ENCODE measurements at regions not wholly inside any gene's neighbourhood (a gene's known extent, or its start where the extent isn't known, plus 50 kb on each side); places are given as distances from the start of the nearest gene placed in this dataset.

- ATAC-seq (peak; percentile 98), DNase-seq (ENCODE audit: low spot score) (peak; percentile 64)
- Mint-ChIP-seq H3K4me3 (no peak overlapping the region), H3K27me3 (ENCODE audit: low read depth) (no peaks in the 10 kb centered on the region; the same call in 1 of the 2 replicates), H3K9me3 (no peaks in the 10 kb centered on the region), H3K4me1 (peaks cover 7% of the 10 kb centered on the region), H3K27ac (no peak overlapping the region), H3K36me3 (no peaks in the 10 kb centered on the region)
- ChIA-PET CTCF (interaction anchor here (1.0 to 1.3 kb wide), 2 partner anchors 11 to 24 kb away, joined by 3 to 4 read pairs; no protein-coding TSS in a partner anchor), POLR2A (no interaction called here)
- TF ChIP-seq GRHL2 (CRISPR knock-in tag; IDR thresholded peaks at IDR 0.05; ENCODE audit: insufficient replicate concordance, severe bottlenecking) (no peak), IRF2 (CRISPR knock-in tag; IDR thresholded peaks at IDR 0.05; ENCODE audit: borderline replicate concordance, low read depth) (no peak), EMX1 (CRISPR knock-in tag; IDR thresholded peaks at IDR 0.05) (no peak), ZNF671 (CRISPR knock-in tag; IDR thresholded peaks at IDR 0.05) (no peak), ZNF396 (CRISPR knock-in tag; IDR thresholded peaks at IDR 0.05; ENCODE audit: borderline replicate concordance) (no peak), NFE2L1 (CRISPR knock-in tag; IDR thresholded peaks at IDR 0.05) (no peak), PRRX2 (CRISPR knock-in tag; IDR thresholded peaks at IDR 0.05) (no peak)
These were observed 56.2 kb upstream of the ROCK1 start for GRCh38 chr18:21167641-21168377.

DNA sequence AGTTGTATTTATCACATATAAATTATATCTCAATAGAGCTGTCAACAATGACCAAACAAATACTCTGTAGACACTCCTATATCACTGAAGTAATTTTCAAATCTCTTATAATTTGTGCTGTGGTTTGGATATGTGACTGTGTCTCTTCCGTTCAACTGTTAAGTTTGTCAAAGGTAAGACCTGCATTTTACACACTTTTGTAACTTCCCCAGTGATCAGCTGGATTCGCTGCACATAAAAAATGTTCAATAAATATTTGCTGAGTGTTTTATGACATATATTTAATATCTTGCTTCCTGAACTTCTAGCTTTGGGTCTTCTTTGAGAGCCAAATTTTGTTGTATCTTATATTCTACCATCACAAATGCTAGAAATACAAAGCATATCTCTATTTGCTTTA is 57.3 kb upstream of the ROCK1 start:
- no peak overlapping the region for H3K27ac Mint-ChIP-seq
- H3K4me3 Mint-ChIP-seq = no peak overlapping the region
- H3K4me1 Mint-ChIP-seq = peaks cover 7% of the 10 kb centered on the region
- CTCF ChIA-PET = no interaction called here
- ATAC-seq (no peak), DNase-seq (ENCODE audit: low spot score) (no peak)
- H3K27me3 Mint-ChIP-seq (ENCODE audit: low read depth) = no peaks in the 10 kb centered on the region; the same call in 1 of the 2 replicates
- TF ChIP-seq ZNF138 (CRISPR knock-in tag; conservative IDR thresholded peaks at IDR 0.05) = no peak
- TF ChIP-seq ZNF671 (CRISPR knock-in tag; IDR thresholded peaks at IDR 0.05) = no peak
- no peak for TF ChIP-seq MLX (CRISPR knock-in tag; IDR thresholded peaks at IDR 0.05)
- TF ChIP-seq, protein P1, sequence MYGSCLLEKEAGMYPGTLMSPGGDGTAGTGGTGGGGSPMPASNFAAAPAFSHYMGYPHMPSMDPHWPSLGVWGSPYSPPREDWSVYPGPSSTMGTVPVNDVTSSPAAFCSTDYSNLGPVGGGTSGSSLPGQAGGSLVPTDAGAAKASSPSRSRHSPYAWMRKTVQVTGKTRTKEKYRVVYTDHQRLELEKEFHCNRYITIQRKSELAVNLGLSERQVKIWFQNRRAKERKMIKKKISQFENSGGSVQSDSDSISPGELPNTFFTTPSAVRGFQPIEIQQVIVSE (CRISPR knock-in tag; IDR thresholded peaks at IDR 0.05; ENCODE audit: borderline replicate concordance) = no peak
- no peak for TF ChIP-seq ZNF416 (CRISPR knock-in tag; IDR thresholded peaks at IDR 0.05)
- TF ChIP-seq ZNF263 (CRISPR knock-in tag; IDR thresholded peaks at IDR 0.05; ENCODE audit: low read depth) = no peak
- no peak for TF ChIP-seq MXD4 (CRISPR knock-in tag; IDR thresholded peaks at IDR 0.05; ENCODE audit: borderline replicate concordance)
- TF ChIP-seq NFATC4 (CRISPR knock-in tag; IDR thresholded peaks at IDR 0.05) = no peak
- TF ChIP-seq ZNF219 (CRISPR knock-in tag; IDR thresholded peaks at IDR 0.05; ENCODE audit: borderline replicate concordance) = no peak
- no peak for TF ChIP-seq SOX15 (CRISPR knock-in tag; IDR thresholded peaks at IDR 0.05)
- no peak for TF ChIP-seq ESRRA (CRISPR knock-in tag; IDR thresholded peaks at IDR 0.05; ENCODE audit: borderline replicate concordance)
- no peak for TF ChIP-seq FOXP1 (CRISPR knock-in tag; IDR thresholded peaks at IDR 0.05; ENCODE audit: borderline replicate concordance)
- no peak for TF ChIP-seq USF2 (CRISPR knock-in tag; IDR thresholded peaks at IDR 0.05)
- TF ChIP-seq E2F5 (CRISPR knock-in tag; IDR thresholded peaks at IDR 0.05) = no peak
- no peaks in the 10 kb centered on the region for H3K36me3 Mint-ChIP-seq
- POLR2A ChIA-PET = no interaction called here
- H3K9me3 Mint-ChIP-seq = no peaks in the 10 kb centered on the region

- H3K4me1 Mint-ChIP-seq = no peaks in the 10 kb centered on the region
- CTCF ChIA-PET = no interaction called here
- DNase-seq (ENCODE audit: low spot score) (no peak), ATAC-seq (no peak)
- H3K36me3 Mint-ChIP-seq = no peaks in the 10 kb centered on the region
- TF ChIP-seq JAZF1 (CRISPR knock-in tag; IDR thresholded peaks at IDR 0.05) (no peak), FOXJ3 (CRISPR knock-in tag; IDR thresholded peaks at IDR 0.05; ENCODE audit: borderline replicate concordance) (no peak), MXD4 (CRISPR knock-in tag; IDR thresholded peaks at IDR 0.05; ENCODE audit: borderline replicate concordance) (no peak), ATF3 (CRISPR knock-in tag; conservative IDR thresholded peaks at IDR 0.05) (no peak), NR3C1 (CRISPR knock-in tag; conservative IDR thresholded peaks at IDR 0.05; ENCODE audit: low read depth) (no peak), ESRRA (CRISPR knock-in tag; IDR thresholded peaks at IDR 0.05; ENCODE audit: borderline replicate concordance) (no peak), NFE2L1 (CRISPR knock-in tag; IDR thresholded peaks at IDR 0.05) (no peak)
- TF ChIP-seq, protein P2, sequence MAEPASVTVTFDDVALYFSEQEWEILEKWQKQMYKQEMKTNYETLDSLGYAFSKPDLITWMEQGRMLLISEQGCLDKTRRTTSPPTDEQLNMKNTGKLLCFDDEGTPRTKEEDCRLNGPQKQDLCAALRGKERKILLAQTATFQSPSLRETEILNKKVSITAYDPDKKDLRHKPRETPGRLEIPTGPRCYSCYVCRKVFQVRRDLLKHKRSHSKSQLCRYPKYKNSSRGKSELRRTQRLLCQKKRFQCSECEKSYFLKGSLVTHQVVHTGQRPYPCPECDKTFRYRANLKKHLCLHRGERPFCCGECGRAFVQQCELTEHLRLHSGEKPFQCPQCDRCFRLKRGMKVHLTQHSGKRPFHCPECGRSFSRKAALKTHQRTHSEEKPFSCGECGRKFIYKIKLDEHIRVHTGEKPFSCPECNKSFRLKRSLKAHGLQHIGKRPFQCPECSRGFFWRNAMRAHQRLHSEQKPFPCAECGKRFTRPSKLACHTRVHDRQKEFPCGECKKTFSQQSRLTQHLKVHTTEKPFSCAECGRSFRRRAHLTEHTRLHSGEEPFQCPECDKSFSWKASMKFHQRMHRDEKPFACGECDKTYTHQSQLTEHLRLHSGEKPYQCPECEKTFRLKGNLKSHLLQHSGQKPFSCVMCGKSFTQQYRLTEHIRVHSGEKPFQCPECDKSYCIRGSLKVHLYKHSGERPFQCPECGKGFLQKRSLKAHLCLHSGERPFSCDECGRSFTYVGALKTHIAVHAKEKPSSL (CRISPR knock-in tag; conservative IDR thresholded peaks at IDR 0.05) = no peak
- TF ChIP-seq, protein P3, sequence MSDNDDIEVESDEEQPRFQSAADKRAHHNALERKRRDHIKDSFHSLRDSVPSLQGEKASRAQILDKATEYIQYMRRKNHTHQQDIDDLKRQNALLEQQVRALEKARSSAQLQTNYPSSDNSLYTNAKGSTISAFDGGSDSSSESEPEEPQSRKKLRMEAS (CRISPR knock-in tag; IDR thresholded peaks at IDR 0.05) = no peak
- H3K4me3 Mint-ChIP-seq = no peak overlapping the region
- no peak overlapping the region for H3K27ac Mint-ChIP-seq
- POLR2A ChIA-PET = no interaction called here
- H3K9me3 Mint-ChIP-seq = no peaks in the 10 kb centered on the region
- H3K27me3 Mint-ChIP-seq (ENCODE audit: low read depth) = no peaks in the 10 kb centered on the region; the same call in 1 of the 2 replicates
These were observed 64.2 kb upstream of the GREB1L start for GRCh38 chr18:21177822-21178221.

Measured in WTC11 (cell line).